HL-60/S4 treated with retinoic acid at 250 ng/mL for 4 days and 3 days (cell line): ENCODE measurements at regions not wholly inside any gene's neighbourhood (a gene's known extent, or its start where the extent isn't known, plus 50 kb on each side); places are given as distances from the start of the nearest gene placed in this dataset.

Experiments used
- in situ Hi-C: fragments of 300-500 bp; cut with MboI; formaldehyde crosslinking; loops from 2 replicates; pipeline ENCODE4 v1.7.0; 2022; ENCODE audit warnings: low sequenced_read_pairs

GRCh38 chr2:16303761-16304160, 361.9 kb downstream of the CYRIA start:
- in situ Hi-C loops = no loop called here

GRCh38 chr2:16303273-16303577, 362.4 kb downstream of the CYRIA start:
- in situ Hi-C loops = no loop called here

- in situ Hi-C loops = no loop called here
Measured at GRCh38 chr2:16302431-16303272, 362.3 kb downstream of the MYCN start.

GRCh38 chr2:16301961-16302360, 361.6 kb downstream of the MYCN start:
- in situ Hi-C loops = no loop called here

- in situ Hi-C loops = no loop called here
Measured at GRCh38 chr2:16298866-16299265, 358.5 kb downstream of the MYCN start.

- in situ Hi-C loops = no loop called here
Measured at GRCh38 chr2:16296331-16297250, 356.2 kb downstream of the MYCN start.

GRCh38 chr2:16296038-16296290, 355.6 kb downstream of the MYCN start:
- in situ Hi-C loops = no loop called here

- in situ Hi-C loops = no loop called here
Measured at GRCh38 chr2:16294791-16295190, 354.4 kb downstream of the MYCN start.

- in situ Hi-C loops = no loop called here
Measured at GRCh38 chr2:16293871-16294270, 353.5 kb downstream of the MYCN start.

- in situ Hi-C loops = no loop called here
Measured at GRCh38 chr2:16293398-16293797, 353.0 kb downstream of the MYCN start.

- in situ Hi-C loops = no loop called here
Measured at GRCh38 chr2:16291731-16292550, 351.6 kb downstream of the MYCN start.

- in situ Hi-C loops = no loop called here
Measured at GRCh38 chr2:16291226-16291625, 350.9 kb downstream of the MYCN start.

- in situ Hi-C loops = no loop called here
Measured at GRCh38 chr2:16290311-16291020, 350.1 kb downstream of the MYCN start.

- in situ Hi-C loops = no loop called here
Measured at GRCh38 chr2:16288371-16289112, 348.2 kb downstream of the MYCN start.

GRCh38 chr2:16287831-16288230, 347.5 kb downstream of the MYCN start:
- in situ Hi-C loops = no loop called here

- in situ Hi-C loops = no loop called here
Measured at GRCh38 chr2:16287281-16287680, 346.9 kb downstream of the MYCN start.

- in situ Hi-C loops = no loop called here
Measured at GRCh38 chr2:16285813-16286510, 345.6 kb downstream of the MYCN start.

GRCh38 chr2:16284941-16285625, 344.7 kb downstream of the MYCN start:
- in situ Hi-C loops = no loop called here
